DND-41 (cell line): ENCODE measurements at regions not wholly inside any gene's neighbourhood (a gene's known extent, or its start where the extent isn't known, plus 50 kb on each side); places are given as distances from the start of the nearest gene placed in this dataset.

Source experiments
- CTCF ChIP-seq: IDR thresholded peaks from 2 replicates; pipeline ENCODE4 v1.5.1; 2012; ENCODE audit warnings: borderline replicate concordance, low read length, moderate library complexity, mild to moderate bottlenecking; ENCODE audit not compliant: poor library complexity, severe bottlenecking; ENCODE audit errors: extremely low read depth
- EZH2 ChIP-seq: IDR thresholded peaks from 3 replicates; pipeline ENCODE4 v1.6.1; 2012; ENCODE audit warnings: borderline replicate concordance, low read depth, mild to moderate bottlenecking, moderate library complexity, low read length, inconsistent platforms; ENCODE audit not compliant: severe bottlenecking

GRCh38 chr19:28481674-28482073 lies 731.3 kb downstream of the UQCRFS1 start:
- TF ChIP-seq CTCF = no peak
- TF ChIP-seq EZH2 = no peak
